BLaER1 treated with 17β-estradiol and CSF1 and Interleukin-3, amounts not matched to agents 10 nM and 100 nM (cell line): ENCODE measurements at regions not wholly inside any gene's neighbourhood (a gene's known extent, or its start where the extent isn't known, plus 50 kb on each side); places are given as distances from the start of the nearest gene placed in this dataset.

Experiments used
- H3K27ac ChIP-seq, 11 experiments: shearing (Covaris generic); formaldehyde crosslinking; 2 replicates each; pipeline ENCODE4 v1.8.1; 2022
- H3K27me3 ChIP-seq, 11 experiments: shearing (Covaris generic); formaldehyde crosslinking; 2 replicates each; pipeline ENCODE4 v1.8.1; 2022
- H3K36me3 ChIP-seq, 11 experiments: shearing (Covaris generic); formaldehyde crosslinking; 2 replicates each; pipeline ENCODE4 v1.8.1; 2022
- H3K4me1 ChIP-seq, 10 experiments: shearing (Covaris generic); formaldehyde crosslinking; 2 replicates each; pipeline ENCODE4 v1.8.1; 2022
- H3K4me2 ChIP-seq, 11 experiments: shearing (Covaris generic); formaldehyde crosslinking; 2 replicates each; pipeline ENCODE4 v1.8.1; 2022
- H3K4me3 ChIP-seq, 10 experiments: shearing (Covaris generic); formaldehyde crosslinking; 2 replicates each; pipeline ENCODE4 v1.8.1; 2022
- H3K9ac ChIP-seq, 11 experiments: shearing (Covaris generic); formaldehyde crosslinking; 2 replicates each; pipeline ENCODE4 v1.8.1; 2022
- H3K9me3 ChIP-seq, 11 experiments: shearing (Covaris generic); formaldehyde crosslinking; replicated peaks in 1 of 11; 2 replicates each; pipeline ENCODE4 v1.8.1; 2022
- H4K20me1 ChIP-seq, 11 experiments: shearing (Covaris generic); formaldehyde crosslinking; 2 replicates each; pipeline ENCODE4 v1.8.1; 2022
- Cebpa-rat ChIP-seq, 11 experiments: shearing (Covaris generic); IDR thresholded peaks; 2 replicates each; pipeline ENCODE4 v1.8.1; 2022

- no peak overlapping the region for H3K9ac ChIP-seq
- peaks cover 0 to 9% (median 7%) of the 10 kb centered on the region in 10 experiments; a peak in 9 of 20 replicates for H3K4me1 ChIP-seq
- TF ChIP-seq Cebpa-rat (IDR thresholded peaks at IDR 0.05): no peak
- H4K20me1 ChIP-seq: no peaks in the 10 kb centered on the region
- H3K4me3 ChIP-seq: no peak overlapping the region
- H3K9me3 ChIP-seq: peaks cover 6 to 30% (median 27%) of the 10 kb centered on the region in 11 experiments; a peak in 19 of 22 replicates
- H3K27me3 ChIP-seq: no peaks in the 10 kb centered on the region
- no peak overlapping the region for H3K27ac ChIP-seq
- H3K4me2 ChIP-seq: no peak overlapping the region
- no peaks in the 10 kb centered on the region for H3K36me3 ChIP-seq
Observed at GRCh38 chr20:23215344-23215995, 129.3 kb upstream of the CD93 start.

GRCh38 chr20:23214903-23215302 is 128.8 kb upstream of the CD93 start:
- H3K4me2 ChIP-seq: no peak overlapping the region
- H3K4me3 ChIP-seq: no peak overlapping the region
- peaks cover 6 to 24% (median 22%) of the 10 kb centered on the region in 11 experiments; a peak in 19 of 22 replicates for H3K9me3 ChIP-seq
- no peaks in the 10 kb centered on the region for H4K20me1 ChIP-seq
- peaks cover 0 to 9% (median 7%) of the 10 kb centered on the region in 10 experiments; a peak in 9 of 20 replicates for H3K4me1 ChIP-seq
- H3K27ac ChIP-seq: no peak overlapping the region
- TF ChIP-seq Cebpa-rat (IDR thresholded peaks at IDR 0.05): no peak
- H3K36me3 ChIP-seq: no peaks in the 10 kb centered on the region
- H3K9ac ChIP-seq: no peak overlapping the region
- no peaks in the 10 kb centered on the region for H3K27me3 ChIP-seq

DNA sequence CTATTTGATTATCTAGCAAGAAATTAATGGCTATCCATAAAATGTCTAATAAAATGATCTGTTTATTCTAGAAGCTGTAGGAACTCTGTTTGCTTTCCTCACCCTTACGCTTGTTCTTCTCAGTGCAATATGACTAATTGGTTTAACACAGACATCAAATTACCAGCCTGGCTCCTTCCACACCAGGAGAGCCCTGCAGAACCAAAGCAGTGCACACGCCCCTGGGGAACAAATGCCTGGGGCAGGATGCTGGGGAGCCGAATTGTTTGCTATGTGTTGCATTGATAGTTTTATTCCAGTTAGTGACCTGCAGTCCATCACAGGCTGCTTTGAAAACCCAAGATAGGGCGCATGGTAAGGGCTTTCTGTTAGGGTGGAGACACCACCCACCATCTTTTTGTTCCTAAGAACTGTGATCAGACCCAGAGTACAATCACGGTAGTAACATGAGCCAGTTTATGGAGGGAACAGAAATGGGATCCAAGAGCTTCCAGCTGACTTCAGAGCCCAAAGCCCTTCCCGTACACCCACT is 126.4 kb upstream of the CD93 start:
- no peak for TF ChIP-seq Cebpa-rat (IDR thresholded peaks at IDR 0.05)
- Histone ChIP-seq H4K20me1 (no peaks in the 10 kb centered on the region), H3K27me3 (no peaks in the 10 kb centered on the region), H3K4me2 (no peak overlapping the region), H3K9ac (no peak overlapping the region), H3K4me1 (peaks cover 5 to 19% (median 12%) of the 10 kb centered on the region in 10 experiments; a peak in 17 of 20 replicates), H3K27ac (no peak overlapping the region), H3K4me3 (no peak overlapping the region), H3K9me3 (peaks cover 0 to under 1% (median 0%) of the 10 kb centered on the region in 11 experiments; a peak in 3 of 22 replicates), H3K36me3 (no peaks in the 10 kb centered on the region)

DNA sequence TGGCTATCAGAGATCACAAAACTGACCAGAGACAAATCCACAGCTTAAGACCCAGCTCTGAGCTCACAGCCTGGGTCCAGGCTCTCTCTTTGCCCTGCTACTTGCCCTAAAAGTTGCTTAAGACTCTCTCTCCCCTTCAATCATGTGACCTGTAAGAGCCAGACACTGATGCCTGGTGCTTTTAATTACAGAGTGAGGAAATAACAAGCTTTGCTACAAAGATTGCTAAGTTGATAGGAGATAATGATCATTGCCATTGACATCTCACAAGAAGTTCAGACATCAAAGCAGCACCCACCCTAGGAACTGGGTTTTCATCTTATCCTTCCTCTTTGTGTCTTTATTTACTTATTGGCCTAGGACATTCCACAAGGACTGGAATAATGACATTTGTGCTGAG is 125.9 kb upstream of the CD93 start:
- no peaks in the 10 kb centered on the region for H3K9me3 ChIP-seq
- H4K20me1 ChIP-seq: no peaks in the 10 kb centered on the region
- H3K9ac ChIP-seq: no peak overlapping the region
- no peak overlapping the region for H3K4me2 ChIP-seq
- H3K27ac ChIP-seq: no peak overlapping the region
- no peaks in the 10 kb centered on the region for H3K36me3 ChIP-seq
- no peak overlapping the region for H3K4me3 ChIP-seq
- no peaks in the 10 kb centered on the region for H3K27me3 ChIP-seq
- no peak for TF ChIP-seq Cebpa-rat (IDR thresholded peaks at IDR 0.05)
- peaks cover 5 to 17% (median 11%) of the 10 kb centered on the region in 10 experiments; a peak in 17 of 20 replicates for H3K4me1 ChIP-seq

DNA sequence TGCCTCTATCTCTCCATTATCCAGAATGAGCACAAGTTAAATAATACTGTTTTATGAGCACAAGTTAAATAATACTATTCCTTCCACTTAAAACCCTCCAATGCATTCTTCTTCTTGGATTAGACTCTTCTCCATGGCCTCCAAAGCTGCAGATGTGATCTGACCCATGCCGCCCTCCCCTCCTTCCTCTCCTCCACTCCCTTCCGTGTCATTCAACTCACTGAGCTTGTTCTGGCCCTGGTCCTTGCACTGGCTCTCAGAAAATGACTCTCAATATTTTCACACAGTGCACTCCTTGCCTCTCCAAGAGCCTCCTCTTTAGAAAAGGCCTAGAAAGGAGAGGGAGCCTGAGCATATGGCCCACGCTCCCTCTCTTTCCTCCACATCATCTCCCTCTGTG is 125.0 kb upstream of the CD93 start:
- no peak overlapping the region for H3K9ac ChIP-seq
- no peaks in the 10 kb centered on the region for H3K9me3 ChIP-seq
- H3K4me1 ChIP-seq: peaks cover 5 to 16% (median 9%) of the 10 kb centered on the region in 10 experiments; a peak in 16 of 20 replicates
- no peak for TF ChIP-seq Cebpa-rat (IDR thresholded peaks at IDR 0.05)
- H3K4me2 ChIP-seq: no peak overlapping the region
- H3K27ac ChIP-seq: no peak overlapping the region
- no peaks in the 10 kb centered on the region for H3K27me3 ChIP-seq
- no peaks in the 10 kb centered on the region for H4K20me1 ChIP-seq
- H3K4me3 ChIP-seq: no peak overlapping the region
- no peaks in the 10 kb centered on the region for H3K36me3 ChIP-seq

DNA sequence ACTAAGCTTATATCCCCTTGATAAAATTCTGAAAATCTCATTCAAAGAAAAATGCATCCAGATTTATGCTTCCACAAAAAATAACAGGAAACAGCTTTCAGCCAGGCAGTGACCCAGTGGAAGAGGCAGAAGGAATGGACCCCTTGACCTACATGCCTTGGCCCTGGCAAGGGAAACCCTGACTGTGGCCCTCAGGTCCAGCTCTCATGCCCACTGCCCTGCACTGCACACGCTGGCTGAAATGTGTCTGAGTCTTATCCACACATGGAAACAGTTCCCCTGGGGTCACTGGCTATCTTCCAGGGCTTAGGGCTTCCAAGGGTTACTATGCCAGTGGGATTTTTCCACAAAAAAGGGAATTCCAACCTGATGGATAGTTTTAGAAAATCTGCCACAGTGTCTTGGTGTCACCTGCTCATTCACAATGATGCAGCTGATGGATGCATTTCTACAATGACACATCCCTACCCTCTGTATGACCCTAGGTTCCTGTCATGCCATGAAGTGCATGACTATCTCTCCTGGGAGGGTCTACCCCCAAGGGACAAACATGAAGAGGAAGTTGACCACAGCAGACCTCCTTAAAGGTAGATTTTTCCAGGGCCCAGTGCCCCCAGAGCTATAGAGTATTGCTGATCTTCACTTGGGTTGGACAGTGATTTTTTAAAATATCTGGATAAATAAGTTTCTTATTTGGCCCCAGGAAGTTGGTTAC is 121.9 kb upstream of the CD93 start:
- no peak overlapping the region for H3K27ac ChIP-seq
- H3K4me3 ChIP-seq: no peak overlapping the region
- no peaks in the 10 kb centered on the region for H4K20me1 ChIP-seq
- no peak for TF ChIP-seq Cebpa-rat (IDR thresholded peaks at IDR 0.05)
- H3K9ac ChIP-seq: no peak overlapping the region
- no peaks in the 10 kb centered on the region for H3K27me3 ChIP-seq
- peaks cover 13 to 39% (median 26%) of the 10 kb centered on the region in 10 experiments; a peak in 19 of 20 replicates for H3K4me1 ChIP-seq
- H3K36me3 ChIP-seq: no peaks in the 10 kb centered on the region
- no peaks in the 10 kb centered on the region for H3K9me3 ChIP-seq
- H3K4me2 ChIP-seq: peak overlapping the region in 10 of 11 experiments; percentile 2 to 63 (median 26); a peak in 14 of 22 replicates

- no peak overlapping the region for H3K4me2 ChIP-seq
- H3K9ac ChIP-seq: no peak overlapping the region
- no peaks in the 10 kb centered on the region for H4K20me1 ChIP-seq
- H3K27me3 ChIP-seq: no peaks in the 10 kb centered on the region
- peak overlapping the region in 1 of 11 experiments; percentile 17; a peak in 1 of 22 replicates for H3K27ac ChIP-seq
- no peak for TF ChIP-seq Cebpa-rat (IDR thresholded peaks at IDR 0.05)
- H3K4me1 ChIP-seq: peaks cover 13 to 47% (median 26%) of the 10 kb centered on the region in 10 experiments; a peak in 19 of 20 replicates
- H3K36me3 ChIP-seq: no peaks in the 10 kb centered on the region
- no peak overlapping the region for H3K4me3 ChIP-seq
- no peaks in the 10 kb centered on the region for H3K9me3 ChIP-seq
Observed at GRCh38 chr20:23206995-23207394, 120.9 kb upstream of the CD93 start.

DNA sequence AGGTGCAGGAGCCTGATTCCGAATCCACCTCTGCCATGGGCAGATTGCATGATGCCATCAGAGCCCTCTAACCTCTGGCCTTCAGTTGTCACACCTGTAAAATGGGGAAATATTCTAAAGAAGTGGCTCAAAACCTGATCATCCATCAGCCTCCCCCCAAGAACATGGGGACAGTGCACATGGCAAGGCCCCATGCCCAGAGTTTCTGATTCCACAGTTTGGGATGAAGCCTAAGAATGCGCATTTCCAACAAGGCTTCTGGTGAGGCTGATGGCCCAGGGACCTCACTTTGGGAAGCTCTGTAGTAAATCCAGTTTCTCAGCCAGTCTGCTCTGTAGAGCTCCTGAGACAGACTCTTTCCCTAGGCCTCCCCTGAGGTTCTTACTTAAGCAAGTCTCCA is 119.9 kb upstream of the CD93 start:
- TF ChIP-seq Cebpa-rat (IDR thresholded peaks at IDR 0.05): no peak
- Histone ChIP-seq H3K9me3 (no peaks in the 10 kb centered on the region), H3K4me1 (peaks cover 13 to 57% (median 31%) of the 10 kb centered on the region in 10 experiments; a peak in 19 of 20 replicates), H3K27me3 (no peaks in the 10 kb centered on the region), H4K20me1 (no peaks in the 10 kb centered on the region), H3K9ac (peak overlapping the region in 1 of 11 experiments; percentile 41; a peak in 2 of 22 replicates), H3K4me2 (peak overlapping the region; percentile 11 to 61 (median 24); a peak in 17 of 22 replicates), H3K27ac (peak overlapping the region in 7 of 11 experiments; percentile 10 to 46 (median 40); a peak in 10 of 22 replicates), H3K4me3 (no peak overlapping the region), H3K36me3 (no peaks in the 10 kb centered on the region)

DNA sequence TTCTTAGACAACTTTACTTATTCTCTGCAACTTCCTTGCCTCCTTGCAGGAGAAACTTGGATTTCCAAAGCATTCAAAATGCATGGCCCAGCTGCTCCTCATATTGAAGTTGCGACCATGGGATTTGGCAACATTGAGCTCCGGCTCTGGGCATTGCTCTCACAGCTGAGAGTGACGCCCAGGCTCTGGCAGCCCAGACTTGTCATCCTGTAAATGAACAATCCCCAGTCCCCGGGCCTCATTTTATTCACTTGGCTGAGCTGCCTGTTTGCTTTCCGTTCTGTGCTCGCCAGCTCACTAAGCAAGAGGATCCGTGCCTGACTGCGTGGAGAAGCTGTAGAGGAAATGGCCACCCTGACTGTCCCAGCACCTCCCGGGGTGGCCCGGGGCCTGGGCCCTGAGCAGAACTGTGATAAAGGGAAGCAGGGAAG is 119.5 kb upstream of the CD93 start:
- no peak for TF ChIP-seq Cebpa-rat (IDR thresholded peaks at IDR 0.05)
- Histone ChIP-seq H3K27ac (peak overlapping the region in 7 of 11 experiments; percentile 10 to 46 (median 40); a peak in 9 of 22 replicates), H4K20me1 (no peaks in the 10 kb centered on the region), H3K4me2 (peak overlapping the region; percentile 11 to 61 (median 24); a peak in 17 of 22 replicates), H3K9me3 (no peaks in the 10 kb centered on the region), H3K36me3 (no peaks in the 10 kb centered on the region), H3K4me1 (peaks cover 13 to 61% (median 35%) of the 10 kb centered on the region in 10 experiments; a peak in 19 of 20 replicates), H3K9ac (peak overlapping the region in 1 of 11 experiments; percentile 41; a peak in 3 of 22 replicates), H3K27me3 (no peaks in the 10 kb centered on the region), H3K4me3 (no peak overlapping the region)
